ENCODE measurements at regions not wholly inside any gene's neighbourhood (a gene's known extent, or its start where the extent isn't known, plus 50 kb on each side); places are given as distances from the start of the nearest gene placed in this dataset.

- no peak for TF ChIP-seq CTCF (IDR thresholded peaks at IDR 0.05)
- TF ChIP-seq EZH2 (IDR thresholded peaks at IDR 0.05; ENCODE audit: borderline replicate concordance, insufficient read depth, low read depth, low read length, poor library complexity, severe bottlenecking) = no peak
Measured at GRCh38 chr3:18066899-18067582, 324.6 kb upstream of the TBC1D5 start.

All from B cell (primary cell).